KMS-11 (cell line): ENCODE measurements at regions not wholly inside any gene's neighbourhood (a gene's known extent, or its start where the extent isn't known, plus 50 kb on each side); places are given as distances from the start of the nearest gene placed in this dataset.

Experiments used
- H2AFZ ChIP-seq: fragments of 200-600 bp; sonication (generic); 2 replicates; pipeline ENCODE4 v1.6.1; 2016; ENCODE audit warnings: antibody characterized with exemption, mixed run types, low read depth
- H3K27ac ChIP-seq: fragments of 200-600 bp; sonication (generic); 2 replicates; pipeline ENCODE4 v1.6.1; 2016; ENCODE audit warnings: mild to moderate bottlenecking, mixed run types
- H3K27me3 ChIP-seq: fragments of 200-600 bp; sonication (generic); 2 replicates; pipeline ENCODE4 v1.6.1; 2017; ENCODE audit warnings: mild to moderate bottlenecking, low read depth, mixed run types, moderate library complexity; ENCODE audit not compliant: insufficient read depth
- H3K36me3 ChIP-seq: fragments of 200-600 bp; sonication (generic); 2 replicates; pipeline ENCODE4 v1.6.1; 2017; ENCODE audit warnings: mild to moderate bottlenecking, mixed run types; ENCODE audit not compliant: insufficient read depth
- H3K4me1 ChIP-seq: fragments of 200-600 bp; sonication (generic); 2 replicates; pipeline ENCODE4 v1.6.1; 2016; ENCODE audit warnings: mild to moderate bottlenecking, low read depth, mixed run types; ENCODE audit not compliant: poor library complexity, severe bottlenecking
- H3K4me2 ChIP-seq: fragments of 200-600 bp; sonication (generic); 2 replicates; pipeline ENCODE4 v1.7.0; 2016; ENCODE audit warnings: mild to moderate bottlenecking, mixed run types
- H3K4me3 ChIP-seq: fragments of 200-600 bp; sonication (generic); IDR thresholded peaks from 2 replicates; pipeline ENCODE4 v1.6.1; 2017; ENCODE audit warnings: low read depth, low read length, mixed read lengths; ENCODE audit not compliant: insufficient read depth
- H3K79me2 ChIP-seq: fragments of 200-600 bp; sonication (generic); 2 replicates; pipeline ENCODE4 v1.6.1; 2016; ENCODE audit warnings: low read depth, mixed run types; ENCODE audit not compliant: insufficient read depth
- H3K9ac ChIP-seq: fragments of 200-600 bp; sonication (generic); 2 replicates; pipeline ENCODE4 v1.6.1; 2016; ENCODE audit warnings: mild to moderate bottlenecking, mixed run types
- H4K20me1 ChIP-seq: fragments of 200-600 bp; sonication (generic); 2 replicates; pipeline ENCODE4 v1.6.1; 2016; ENCODE audit warnings: mild to moderate bottlenecking, mixed run types; ENCODE audit not compliant: insufficient read depth
- CTCF ChIP-seq: fragments of 200-600 bp; sonication (generic); conservative IDR thresholded peaks from 2 replicates; pipeline ENCODE4 v1.6.1; 2017; ENCODE audit warnings: low read depth, mild to moderate bottlenecking, antibody characterized with exemption, low read length, moderate library complexity, mixed read lengths

GRCh38 chr7:121810831-121811672, 61.9 kb upstream of the PTPRZ1 start:
- H3K9ac ChIP-seq = no peak overlapping the region
- H3K4me3 ChIP-seq = no peak overlapping the region
- H3K4me2 ChIP-seq = no peak overlapping the region
- H3K4me1 ChIP-seq = no peaks in the 10 kb centered on the region
- no peak overlapping the region for H3K27ac ChIP-seq
- TF ChIP-seq CTCF = no peak
- no peak overlapping the region for H2AFZ ChIP-seq
- H3K27me3 ChIP-seq = no peaks in the 10 kb centered on the region
- H3K36me3 ChIP-seq = no peaks in the 10 kb centered on the region
- no peaks in the 10 kb centered on the region for H4K20me1 ChIP-seq
- no peaks in the 10 kb centered on the region for H3K79me2 ChIP-seq

- no peak overlapping the region for H3K27ac ChIP-seq
- no peaks in the 10 kb centered on the region for H3K27me3 ChIP-seq
- no peak overlapping the region for H3K9ac ChIP-seq
- no peak overlapping the region for H2AFZ ChIP-seq
- H3K36me3 ChIP-seq = no peaks in the 10 kb centered on the region
- H4K20me1 ChIP-seq = no peaks in the 10 kb centered on the region
- no peak overlapping the region for H3K4me2 ChIP-seq
- H3K4me1 ChIP-seq = no peaks in the 10 kb centered on the region
- TF ChIP-seq CTCF = no peak
- no peaks in the 10 kb centered on the region for H3K79me2 ChIP-seq
- H3K4me3 ChIP-seq = no peak overlapping the region
Measured at GRCh38 chr7:121807078-121807477, 65.9 kb upstream of the PTPRZ1 start.

DNA sequence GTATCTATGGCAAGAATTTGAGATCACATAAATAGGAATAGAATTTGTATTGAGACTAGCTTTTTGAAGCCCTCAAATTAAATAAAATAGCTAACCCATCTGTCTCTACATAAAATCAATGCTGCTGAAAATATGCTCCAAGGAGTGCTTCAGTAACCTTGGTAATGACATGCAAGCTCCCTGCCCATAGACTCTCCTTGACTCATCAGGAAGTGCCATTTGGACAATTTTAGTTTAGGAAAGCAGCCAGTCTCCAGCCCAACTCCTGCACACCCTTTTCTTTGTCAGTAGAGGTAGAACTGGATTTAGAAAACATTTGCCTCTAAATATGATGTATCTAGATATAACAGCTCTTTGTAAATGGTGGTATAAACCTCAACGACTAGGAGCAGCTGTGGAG, 69.9 kb upstream of the PTPRZ1 start:
- no peak overlapping the region for H3K27ac ChIP-seq
- H3K79me2 ChIP-seq = no peaks in the 10 kb centered on the region
- no peak overlapping the region for H3K4me3 ChIP-seq
- no peaks in the 10 kb centered on the region for H3K4me1 ChIP-seq
- H4K20me1 ChIP-seq = no peaks in the 10 kb centered on the region
- no peak for TF ChIP-seq CTCF
- H3K4me2 ChIP-seq = no peak overlapping the region
- H2AFZ ChIP-seq = no peak overlapping the region
- H3K36me3 ChIP-seq = no peaks in the 10 kb centered on the region
- no peaks in the 10 kb centered on the region for H3K27me3 ChIP-seq
- no peak overlapping the region for H3K9ac ChIP-seq

DNA sequence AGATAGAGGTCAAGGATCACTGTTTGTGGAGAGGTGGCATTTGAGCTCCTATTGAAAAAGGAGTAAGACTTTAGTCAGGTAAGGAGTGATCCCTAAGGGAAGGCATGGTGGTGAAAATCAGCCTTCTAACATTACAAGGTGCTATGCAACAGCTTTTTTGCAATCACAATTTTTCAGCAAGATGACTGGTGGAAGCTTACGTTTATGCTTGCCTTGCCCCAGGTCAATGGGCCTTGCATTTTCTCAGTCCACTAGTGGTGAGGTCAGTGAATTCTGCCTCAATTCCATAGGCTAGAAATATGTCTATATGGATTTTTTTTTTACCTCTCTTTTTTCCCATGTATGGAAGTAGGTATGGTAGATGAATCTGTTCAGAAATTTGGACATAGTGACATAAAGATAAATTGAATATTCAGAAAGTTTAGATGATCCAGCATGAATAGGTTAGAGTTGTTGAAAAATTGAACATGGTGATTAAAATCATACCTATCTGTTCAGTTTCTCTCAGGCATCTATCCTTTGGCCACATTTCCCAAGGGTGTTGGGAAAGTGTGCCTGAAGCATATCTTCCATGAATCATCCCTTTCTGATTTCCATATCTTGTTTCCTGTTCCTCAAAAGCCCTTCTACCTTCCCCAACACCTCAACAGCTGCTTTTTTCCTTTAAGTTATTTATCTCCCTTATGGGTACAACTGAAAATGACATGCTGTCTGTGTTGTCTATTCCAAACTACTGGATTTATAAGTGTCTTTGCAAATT, 71.9 kb upstream of the PTPRZ1 start:
- no peaks in the 10 kb centered on the region for H4K20me1 ChIP-seq
- H2AFZ ChIP-seq = no peak overlapping the region
- no peak overlapping the region for H3K4me3 ChIP-seq
- no peak for TF ChIP-seq CTCF
- no peak overlapping the region for H3K27ac ChIP-seq
- no peak overlapping the region for H3K9ac ChIP-seq
- no peaks in the 10 kb centered on the region for H3K36me3 ChIP-seq
- H3K4me2 ChIP-seq = no peak overlapping the region
- no peaks in the 10 kb centered on the region for H3K27me3 ChIP-seq
- H3K4me1 ChIP-seq = no peaks in the 10 kb centered on the region
- no peaks in the 10 kb centered on the region for H3K79me2 ChIP-seq
